ENCODE measurements at regions not wholly inside any gene's neighbourhood (a gene's known extent, or its start where the extent isn't known, plus 50 kb on each side); places are given as distances from the start of the nearest gene placed in this dataset.

GRCh38 chr10:35848412-35848811 lies 206.3 kb upstream of the FZD8 start:
- TF ChIP-seq CTCF (IDR thresholded peaks at IDR 0.05) (no peak), EP300 (IDR thresholded peaks at IDR 0.05) (no peak), POLR2AphosphoS5 (IDR thresholded peaks at IDR 0.05) (no peak), POLR2A (IDR thresholded peaks at IDR 0.05) (no peak)
